ENCODE measurements at regions not wholly inside any gene's neighbourhood (a gene's known extent, or its start where the extent isn't known, plus 50 kb on each side); places are given as distances from the start of the nearest gene placed in this dataset.

GRCh38 chr20:12687476-12687875 lies 321.3 kb upstream of the SPTLC3 start:
- no peak overlapping the region for H3K4me2 ChIP-seq (ENCODE audit: low read length)
- no peaks in the 10 kb centered on the region for H3K36me3 ChIP-seq (ENCODE audit: control insufficient read depth, low read length)
- H3F3A ChIP-seq (ENCODE audit: control insufficient read depth, insufficient read depth): no peaks in the 10 kb centered on the region
- no peak overlapping the region for H3K4me3 ChIP-seq (ENCODE audit: low read length)
- H4K20me1 ChIP-seq (ENCODE audit: control insufficient read depth, insufficient read depth, low read depth, low read length): no peaks in the 10 kb centered on the region
- no peaks in the 10 kb centered on the region for H3K4me1 ChIP-seq (ENCODE audit: control insufficient read depth, low read length)
- H3K79me2 ChIP-seq (ENCODE audit: control insufficient read depth, low read length): no peaks in the 10 kb centered on the region
- TF ChIP-seq EZH2phosphoT487 (IDR thresholded peaks at IDR 0.05; ENCODE audit: borderline replicate concordance, low read length) (no peak), CTCF (IDR thresholded peaks at IDR 0.05; ENCODE audit: low read depth, low read length, poor library complexity, severe bottlenecking) (no peak)
- no peak overlapping the region for H3K27ac ChIP-seq (ENCODE audit: low read depth, low read length)
- H3K27me3 ChIP-seq (ENCODE audit: control insufficient read depth, low read length): no peaks in the 10 kb centered on the region
- no peaks in the 10 kb centered on the region for H3K9me3 ChIP-seq (ENCODE audit: control insufficient read depth, insufficient read depth, low read length)
- H3K9me2 ChIP-seq (replicated peaks; ENCODE audit: control insufficient read depth, low read length): no peaks in the 10 kb centered on the region

GRCh38 chr20:12695937-12696336 lies 312.8 kb upstream of the SPTLC3 start:
- TF ChIP-seq EZH2phosphoT487 (IDR thresholded peaks at IDR 0.05; ENCODE audit: borderline replicate concordance, low read length): no peak
- H3K27me3 ChIP-seq (ENCODE audit: control insufficient read depth, low read length): no peaks in the 10 kb centered on the region
- no peak overlapping the region for H3K4me2 ChIP-seq (ENCODE audit: low read length)
- H3K36me3 ChIP-seq (ENCODE audit: control insufficient read depth, low read length): no peaks in the 10 kb centered on the region
- H3K4me1 ChIP-seq (ENCODE audit: control insufficient read depth, low read length): no peaks in the 10 kb centered on the region
- H3K9me3 ChIP-seq (ENCODE audit: control insufficient read depth, insufficient read depth, low read length): no peaks in the 10 kb centered on the region
- H3K79me2 ChIP-seq (ENCODE audit: control insufficient read depth, low read length): no peaks in the 10 kb centered on the region
- H3K27ac ChIP-seq (ENCODE audit: low read depth, low read length): no peak overlapping the region
- no peaks in the 10 kb centered on the region for H3K9me2 ChIP-seq (replicated peaks; ENCODE audit: control insufficient read depth, low read length)
- H3K4me3 ChIP-seq (ENCODE audit: low read length): no peak overlapping the region
- H3F3A ChIP-seq (ENCODE audit: control insufficient read depth, insufficient read depth): no peaks in the 10 kb centered on the region
- H4K20me1 ChIP-seq (ENCODE audit: control insufficient read depth, insufficient read depth, low read depth, low read length): no peaks in the 10 kb centered on the region

- Histone ChIP-seq H3F3A (ENCODE audit: control insufficient read depth, insufficient read depth) (no peaks in the 10 kb centered on the region), H3K9me2 (replicated peaks; ENCODE audit: control insufficient read depth, low read length) (no peaks in the 10 kb centered on the region), H3K4me1 (ENCODE audit: control insufficient read depth, low read length) (no peaks in the 10 kb centered on the region)
These were observed 310.0 kb upstream of the SPTLC3 start for GRCh38 chr20:12698817-12699216.

More at GRCh38 chr20:12698817-12699216, 310.0 kb upstream of the SPTLC3 start:
- no peak overlapping the region for H3K4me2 ChIP-seq (ENCODE audit: low read length)
- H3K27ac ChIP-seq (ENCODE audit: low read depth, low read length): no peak overlapping the region
- H3K79me2 ChIP-seq (ENCODE audit: control insufficient read depth, low read length): no peaks in the 10 kb centered on the region
- TF ChIP-seq EZH2phosphoT487 (IDR thresholded peaks at IDR 0.05; ENCODE audit: borderline replicate concordance, low read length) (no peak), CTCF (IDR thresholded peaks at IDR 0.05; ENCODE audit: low read depth, low read length, poor library complexity, severe bottlenecking) (no peak)
- H4K20me1 ChIP-seq (ENCODE audit: control insufficient read depth, insufficient read depth, low read depth, low read length): no peaks in the 10 kb centered on the region
- no peaks in the 10 kb centered on the region for H3K9me3 ChIP-seq (ENCODE audit: control insufficient read depth, insufficient read depth, low read length)
- no peak overlapping the region for H3K4me3 ChIP-seq (ENCODE audit: low read length)
- H3K27me3 ChIP-seq (ENCODE audit: control insufficient read depth, low read length): no peaks in the 10 kb centered on the region
- no peaks in the 10 kb centered on the region for H3K36me3 ChIP-seq (ENCODE audit: control insufficient read depth, low read length)

Measured in DOHH2 (cell line).